Colonic mucosa (tissue), 4 donors: ENCODE measurements at regions not wholly inside any gene's neighbourhood (a gene's known extent, or its start where the extent isn't known, plus 50 kb on each side); places are given as distances from the start of the nearest gene placed in this dataset.

Source experiments
- DNase-seq: peaks from one replicate; pipeline ENCODE4 v3.0.0-alpha.2; 2020
- H3K27ac ChIP-seq: fragments of 200-600 bp; one replicate; pipeline ENCODE4 v1.8.0; 2021
- H3K27me3 ChIP-seq: fragments of 200-600 bp; one replicate; pipeline ENCODE4 v1.8.0; 2021
- H3K36me3 ChIP-seq: fragments of 200-600 bp; one replicate; pipeline ENCODE4 v1.8.0; 2021
- H3K4me1 ChIP-seq: fragments of 200-600 bp; one replicate; pipeline ENCODE4 v1.8.0; 2021; ENCODE audit warnings: mild to moderate bottlenecking
- H3K4me3 ChIP-seq: fragments of 200-600 bp; one replicate; pipeline ENCODE4 v1.8.0; 2021
- H3K9ac ChIP-seq, 2 donors: one replicate each; pipeline ENCODE4 v1.7.0; 2013; ENCODE audit warnings: control low read depth in 2 of 2, low read depth in 2 of 2, low read length in 2 of 2
- H3K9me3 ChIP-seq: fragments of 200-600 bp; one replicate; pipeline ENCODE4 v1.8.0; 2021
- intact Hi-C: fragments of 100-400 bp; cut with DNase I; formaldehyde crosslinking; loops from one replicate; pipeline ENCODE4 v1.14.1; 2022
- TF ChIP-seq, protein P1 (sequence below): fragments of 200-600 bp; IDR thresholded peaks from one replicate; pipeline ENCODE4 v1.8.0; 2022; ENCODE audit warnings: antibody characterized with exemption, mild to moderate bottlenecking
- donor health status: healthy.
- donor health status: DM: no; HTN: no; CAD: no.
- donor health status: DM: no; HTN: no; CAD: no.

DNA sequence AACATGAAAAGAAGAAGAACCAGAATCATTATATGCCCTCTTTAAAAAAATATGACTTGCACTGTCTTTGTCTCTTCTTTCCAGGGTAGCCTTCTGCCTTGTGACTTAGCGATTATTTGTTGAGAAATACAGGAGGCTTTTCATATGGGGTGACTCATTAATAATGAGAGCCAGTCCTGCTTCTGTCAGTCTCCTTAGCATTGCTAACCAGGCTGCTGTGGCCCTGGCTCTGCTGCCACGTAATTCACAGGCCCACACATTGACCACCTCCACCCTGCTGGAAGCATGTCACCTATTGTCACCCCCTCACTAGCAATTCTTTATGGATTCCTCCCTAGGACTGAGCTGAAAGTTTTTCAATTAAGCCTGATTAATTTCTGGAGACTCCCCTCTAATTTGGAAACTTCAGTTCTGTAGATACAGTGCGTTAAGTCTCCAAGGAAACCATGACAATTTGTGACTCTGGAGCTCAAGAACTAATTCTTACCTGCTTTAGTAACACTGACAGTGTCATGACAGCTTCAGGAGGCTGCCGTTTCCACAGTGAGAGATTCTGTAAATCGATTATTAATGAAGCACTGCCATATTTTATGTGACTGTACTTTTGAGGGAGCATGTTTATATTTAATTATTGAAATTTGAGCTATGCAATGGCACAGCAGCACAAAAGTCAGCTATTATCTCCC, 267.9 kb upstream of the SP8 start:
- H3K27me3 ChIP-seq: no peaks in the 10 kb centered on the region
- TF ChIP-seq, protein P1, sequence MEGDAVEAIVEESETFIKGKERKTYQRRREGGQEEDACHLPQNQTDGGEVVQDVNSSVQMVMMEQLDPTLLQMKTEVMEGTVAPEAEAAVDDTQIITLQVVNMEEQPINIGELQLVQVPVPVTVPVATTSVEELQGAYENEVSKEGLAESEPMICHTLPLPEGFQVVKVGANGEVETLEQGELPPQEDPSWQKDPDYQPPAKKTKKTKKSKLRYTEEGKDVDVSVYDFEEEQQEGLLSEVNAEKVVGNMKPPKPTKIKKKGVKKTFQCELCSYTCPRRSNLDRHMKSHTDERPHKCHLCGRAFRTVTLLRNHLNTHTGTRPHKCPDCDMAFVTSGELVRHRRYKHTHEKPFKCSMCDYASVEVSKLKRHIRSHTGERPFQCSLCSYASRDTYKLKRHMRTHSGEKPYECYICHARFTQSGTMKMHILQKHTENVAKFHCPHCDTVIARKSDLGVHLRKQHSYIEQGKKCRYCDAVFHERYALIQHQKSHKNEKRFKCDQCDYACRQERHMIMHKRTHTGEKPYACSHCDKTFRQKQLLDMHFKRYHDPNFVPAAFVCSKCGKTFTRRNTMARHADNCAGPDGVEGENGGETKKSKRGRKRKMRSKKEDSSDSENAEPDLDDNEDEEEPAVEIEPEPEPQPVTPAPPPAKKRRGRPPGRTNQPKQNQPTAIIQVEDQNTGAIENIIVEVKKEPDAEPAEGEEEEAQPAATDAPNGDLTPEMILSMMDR: no peak
- no peak for DNase-seq
- H3K36me3 ChIP-seq: no peaks in the 10 kb centered on the region
- intact Hi-C loops: no loop called here
- no peaks in the 10 kb centered on the region for H3K9me3 ChIP-seq
- no peak overlapping the region for H3K9ac ChIP-seq
- H3K27ac ChIP-seq: no peak overlapping the region
- no peak overlapping the region for H3K4me3 ChIP-seq
- no peaks in the 10 kb centered on the region for H3K4me1 ChIP-seq

DNA sequence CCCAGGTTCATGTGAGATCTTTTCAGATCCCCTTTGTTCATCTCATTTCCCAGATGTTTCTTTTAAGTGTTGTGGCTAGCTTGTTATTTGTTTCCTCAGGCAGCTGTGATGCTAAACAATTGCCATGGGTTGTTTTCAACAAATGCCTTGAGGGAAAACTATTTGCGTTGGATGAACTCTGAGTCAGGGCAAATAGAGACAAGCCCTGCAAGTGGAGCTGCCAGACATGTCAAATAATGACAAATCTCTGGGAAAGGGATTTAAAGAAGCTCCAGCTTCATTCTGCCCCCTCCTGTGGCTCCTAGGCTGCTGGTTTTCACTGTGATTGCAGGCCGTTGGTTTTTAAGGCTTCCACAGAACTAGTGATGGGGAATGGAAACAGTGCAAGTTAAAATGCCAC, 272.4 kb upstream of the SP8 start:
- TF ChIP-seq, protein P1: no peak
- H3K36me3 ChIP-seq: no peaks in the 10 kb centered on the region

DNA sequence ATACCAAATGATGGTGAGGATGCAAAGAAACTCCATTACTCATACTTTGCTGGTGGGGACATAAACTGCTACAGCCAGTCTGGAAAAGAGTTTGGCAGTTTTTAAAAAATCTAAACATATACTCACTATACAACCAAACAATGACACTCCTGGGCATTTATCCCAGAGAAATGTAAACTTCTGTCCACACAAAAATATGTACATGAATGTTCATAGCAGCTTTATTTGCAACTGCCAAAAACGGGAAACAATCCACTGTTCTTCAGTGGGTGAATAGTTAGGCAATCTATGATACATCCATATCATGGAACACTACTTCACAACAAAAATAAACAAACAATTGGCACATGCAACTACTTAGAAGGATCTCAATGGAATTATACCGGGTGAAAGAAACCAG, 276.4 kb upstream of the SP8 start:
- H3K27ac ChIP-seq: no peak overlapping the region
- intact Hi-C loops: no loop called here
- H3K9ac ChIP-seq: no peak overlapping the region
- TF ChIP-seq, protein P1: no peak
- H3K4me1 ChIP-seq: no peaks in the 10 kb centered on the region
- no peaks in the 10 kb centered on the region for H3K9me3 ChIP-seq
- H3K4me3 ChIP-seq: no peak overlapping the region
- no peak for DNase-seq
- no peaks in the 10 kb centered on the region for H3K36me3 ChIP-seq
- H3K27me3 ChIP-seq: no peaks in the 10 kb centered on the region

More for the DNA sequence above, 272.4 kb upstream of the SP8 start:
- intact Hi-C loops: no loop called here
- Histone ChIP-seq H3K27me3 (no peaks in the 10 kb centered on the region), H3K9me3 (no peaks in the 10 kb centered on the region), H3K4me3 (no peak overlapping the region), H3K9ac (no peak overlapping the region), H3K27ac (no peak overlapping the region), H3K4me1 (no peaks in the 10 kb centered on the region)
- no peak for DNase-seq

DNA sequence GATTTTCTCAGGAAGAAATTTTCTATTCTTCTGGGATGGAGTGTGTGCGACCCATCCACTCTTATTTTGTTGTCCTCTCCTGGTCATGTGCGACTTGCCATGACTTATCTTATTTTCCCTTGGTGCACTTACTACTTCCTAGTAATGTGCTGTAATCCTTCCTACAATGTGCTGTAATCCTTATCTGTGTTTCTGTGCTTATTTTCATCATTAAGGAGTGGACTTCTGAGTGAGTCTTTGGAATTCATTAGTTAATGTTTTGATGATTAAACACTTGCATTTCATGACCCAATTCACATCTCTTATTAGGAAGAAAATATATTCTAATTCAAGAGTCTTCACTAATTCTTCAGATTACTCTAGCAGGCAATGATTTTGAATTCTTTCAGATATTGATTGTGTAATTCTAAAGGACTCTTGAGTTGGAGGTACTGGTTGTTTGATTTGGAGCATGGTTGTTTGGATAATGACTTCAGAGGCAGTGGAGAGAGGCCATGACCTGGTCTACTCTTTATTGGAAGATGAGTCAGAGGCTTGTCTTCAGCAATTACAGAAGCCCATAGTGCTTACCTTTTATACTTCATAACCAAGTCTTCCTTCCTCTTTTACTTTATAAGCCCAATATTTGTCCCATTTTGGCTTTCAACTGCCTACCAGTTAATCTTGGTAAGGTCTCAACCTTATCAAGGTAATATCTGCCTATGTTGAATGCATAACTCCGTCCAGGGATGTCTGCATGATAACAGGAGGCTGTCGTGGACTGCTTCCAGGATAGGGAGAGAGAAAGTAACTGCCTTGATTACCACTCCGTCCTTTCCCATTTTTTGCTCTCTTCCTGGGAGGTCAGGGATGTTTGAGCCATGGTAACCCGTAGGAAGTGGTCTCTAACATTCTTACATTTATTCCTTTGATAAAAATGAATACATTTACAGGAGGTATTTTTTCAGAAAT, 278.3 kb upstream of the SP8 start:
- H3K9me3 ChIP-seq: no peaks in the 10 kb centered on the region
- intact Hi-C loops: no loop called here
- H3K9ac ChIP-seq: no peak overlapping the region
- no peak for DNase-seq
- H3K4me3 ChIP-seq: no peak overlapping the region
- H3K27me3 ChIP-seq: no peaks in the 10 kb centered on the region
- no peaks in the 10 kb centered on the region for H3K36me3 ChIP-seq
- TF ChIP-seq, protein P1: no peak
- no peak overlapping the region for H3K27ac ChIP-seq
- no peaks in the 10 kb centered on the region for H3K4me1 ChIP-seq

DNA sequence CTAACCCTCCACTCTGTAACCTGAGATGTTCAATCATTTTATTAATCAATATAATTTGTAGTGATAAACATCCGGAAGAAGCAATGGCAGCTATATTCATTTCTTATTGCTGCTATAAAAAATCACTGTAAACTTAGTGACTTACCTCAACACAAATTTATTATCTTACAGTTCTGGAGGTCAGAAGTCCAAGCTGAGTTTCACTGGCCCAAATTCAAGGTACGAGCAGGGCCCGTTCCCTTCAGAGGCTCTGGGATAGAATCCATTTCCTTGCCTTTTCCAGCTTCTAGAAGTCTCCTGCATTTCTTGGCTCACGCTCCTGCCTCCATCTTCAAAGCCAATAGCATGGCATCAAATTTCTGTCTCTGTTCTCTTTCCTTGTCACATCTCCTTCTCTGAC, 279.5 kb upstream of the SP8 start:
- H3K27me3 ChIP-seq: no peaks in the 10 kb centered on the region
- intact Hi-C loops: no loop called here
- no peaks in the 10 kb centered on the region for H3K36me3 ChIP-seq
- no peaks in the 10 kb centered on the region for H3K4me1 ChIP-seq
- no peak overlapping the region for H3K9ac ChIP-seq
- H3K4me3 ChIP-seq: no peak overlapping the region
- H3K27ac ChIP-seq: no peak overlapping the region
- DNase-seq: no peak
- H3K9me3 ChIP-seq: no peaks in the 10 kb centered on the region
- TF ChIP-seq, protein P1: no peak
